Neutrophil (primary cell): ENCODE measurements at regions not wholly inside any gene's neighbourhood (a gene's known extent, or its start where the extent isn't known, plus 50 kb on each side); places are given as distances from the start of the nearest gene placed in this dataset.

Experiments
- H3K27ac ChIP-seq: fragments of 200-600 bp; sonication (generic); 2 replicates; pipeline ENCODE4 v1.5.1; 2016; ENCODE audit warnings: mild to moderate bottlenecking, moderate library complexity
- H3K27me3 ChIP-seq: fragments of 200-600 bp; sonication (generic); 2 replicates; pipeline ENCODE4 v1.6.0; 2016; ENCODE audit warnings: mild to moderate bottlenecking
- H3K36me3 ChIP-seq: fragments of 200-600 bp; sonication (generic); 2 replicates; pipeline ENCODE4 v1.5.1; 2017
- H3K4me1 ChIP-seq, 2 experiments: fragments of 200-600 bp in 1 of 2; sonication (generic) in 1 of 2; 1 replicate in 1 of 2; 2 replicates in 1 of 2; pipeline versions ENCODE4 v1.5.1 to v1.6.1; 2013 to 2016; ENCODE audit warnings: low read depth in 1 of 2, low read length in 1 of 2, mild to moderate bottlenecking in 1 of 2, moderate library complexity in 1 of 2; ENCODE audit not compliant: control insufficient read depth in 1 of 2, insufficient read depth in 1 of 2
- H3K4me3 ChIP-seq, 2 experiments: fragments of 200-600 bp in 1 of 2; sonication (generic) in 1 of 2; 1 replicate in 1 of 2; 2 replicates in 1 of 2; pipeline ENCODE4 v1.5.1; 2013 to 2016; ENCODE audit warnings: low read depth in 1 of 2, low read length in 1 of 2, mild to moderate bottlenecking in 1 of 2, moderate library complexity in 1 of 2
- H3K9me3 ChIP-seq: fragments of 200-600 bp; sonication (generic); 2 replicates; pipeline ENCODE4 v1.5.1; 2016
- TF ChIP-seq, protein P1 (sequence below): fragments of 200-600 bp; sonication (generic); IDR thresholded peaks from 2 replicates; pipeline ENCODE4 v1.5.1; 2016; ENCODE audit warnings: antibody characterized with exemption

GRCh38 chr4:37160653-37161052, 83.9 kb upstream of the NWD2 start:
- Histone ChIP-seq H3K27ac (no peak overlapping the region), H3K27me3 (no peaks in the 10 kb centered on the region), H3K9me3 (no peaks in the 10 kb centered on the region), H3K36me3 (no peaks in the 10 kb centered on the region), H3K4me3 (no peak overlapping the region), H3K4me1 (no peaks in the 10 kb centered on the region)
- TF ChIP-seq, protein P1, sequence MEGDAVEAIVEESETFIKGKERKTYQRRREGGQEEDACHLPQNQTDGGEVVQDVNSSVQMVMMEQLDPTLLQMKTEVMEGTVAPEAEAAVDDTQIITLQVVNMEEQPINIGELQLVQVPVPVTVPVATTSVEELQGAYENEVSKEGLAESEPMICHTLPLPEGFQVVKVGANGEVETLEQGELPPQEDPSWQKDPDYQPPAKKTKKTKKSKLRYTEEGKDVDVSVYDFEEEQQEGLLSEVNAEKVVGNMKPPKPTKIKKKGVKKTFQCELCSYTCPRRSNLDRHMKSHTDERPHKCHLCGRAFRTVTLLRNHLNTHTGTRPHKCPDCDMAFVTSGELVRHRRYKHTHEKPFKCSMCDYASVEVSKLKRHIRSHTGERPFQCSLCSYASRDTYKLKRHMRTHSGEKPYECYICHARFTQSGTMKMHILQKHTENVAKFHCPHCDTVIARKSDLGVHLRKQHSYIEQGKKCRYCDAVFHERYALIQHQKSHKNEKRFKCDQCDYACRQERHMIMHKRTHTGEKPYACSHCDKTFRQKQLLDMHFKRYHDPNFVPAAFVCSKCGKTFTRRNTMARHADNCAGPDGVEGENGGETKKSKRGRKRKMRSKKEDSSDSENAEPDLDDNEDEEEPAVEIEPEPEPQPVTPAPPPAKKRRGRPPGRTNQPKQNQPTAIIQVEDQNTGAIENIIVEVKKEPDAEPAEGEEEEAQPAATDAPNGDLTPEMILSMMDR = no peak

DNA sequence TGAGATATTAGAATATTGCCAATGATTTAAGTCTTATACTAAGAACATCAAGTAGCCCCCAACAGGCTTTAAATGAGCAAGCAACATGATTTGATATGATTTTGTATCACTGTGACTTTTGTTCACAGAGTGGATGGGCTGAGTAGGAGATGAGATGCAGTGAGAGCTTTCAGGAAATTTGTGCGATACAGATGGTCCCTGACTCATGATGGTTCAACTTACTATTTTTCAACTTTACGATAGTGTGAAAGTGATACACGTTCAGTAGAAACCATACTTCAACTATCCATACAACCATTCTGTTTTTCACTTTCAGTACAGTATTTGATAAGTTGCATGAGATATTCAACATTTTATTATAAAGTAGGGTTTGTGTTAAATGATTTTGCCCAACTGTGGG, 78.7 kb upstream of the NWD2 start:
- no peak overlapping the region for H3K4me3 ChIP-seq
- H3K27ac ChIP-seq = no peak overlapping the region
- H3K36me3 ChIP-seq = no peaks in the 10 kb centered on the region
- no peaks in the 10 kb centered on the region for H3K4me1 ChIP-seq
- no peaks in the 10 kb centered on the region for H3K27me3 ChIP-seq
- TF ChIP-seq, protein P1 = no peak
- no peaks in the 10 kb centered on the region for H3K9me3 ChIP-seq

- H3K27ac ChIP-seq = no peak overlapping the region
Measured at GRCh38 chr4:37169956-37170355, 74.6 kb upstream of the NWD2 start.

DNA sequence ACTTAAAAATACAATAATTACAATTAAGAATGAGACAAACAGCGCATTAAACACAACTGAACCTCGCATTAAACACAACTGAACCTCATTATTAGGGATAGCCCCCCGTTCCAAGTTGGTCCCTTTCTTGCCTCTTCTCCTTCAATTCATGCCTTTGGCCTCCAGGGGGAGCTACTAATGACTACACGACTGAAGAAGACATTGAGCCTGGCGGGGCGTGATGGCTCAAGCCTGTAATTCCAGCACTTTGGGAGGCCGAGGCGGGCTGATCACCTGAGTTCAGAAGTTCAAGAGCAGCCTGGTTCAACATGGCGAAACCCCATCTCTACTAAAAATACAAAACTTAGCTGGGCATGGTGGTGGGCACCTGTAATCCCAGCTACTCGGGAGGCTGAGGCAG, 56.4 kb upstream of the NWD2 start:
- Histone ChIP-seq H3K27ac (no peak overlapping the region), H3K4me1 (no peaks in the 10 kb centered on the region), H3K4me3 (no peak overlapping the region), H3K27me3 (no peaks in the 10 kb centered on the region), H3K9me3 (no peaks in the 10 kb centered on the region), H3K36me3 (no peaks in the 10 kb centered on the region)
- TF ChIP-seq, protein P1 = no peak

More at GRCh38 chr4:37169956-37170355, 74.6 kb upstream of the NWD2 start:
- Histone ChIP-seq H3K36me3 (no peaks in the 10 kb centered on the region), H3K4me1 (no peaks in the 10 kb centered on the region), H3K9me3 (no peaks in the 10 kb centered on the region), H3K27me3 (no peaks in the 10 kb centered on the region), H3K4me3 (no peak overlapping the region)
- TF ChIP-seq, protein P1 = no peak
